Left colon (tissue), 2 donors: ENCODE measurements at regions not wholly inside any gene's neighbourhood (a gene's known extent, or its start where the extent isn't known, plus 50 kb on each side); places are given as distances from the start of the nearest gene placed in this dataset.
A peak's percentile ranks its signal among the peaks of the same experiment; 100 is the strongest.
"Not testable (repeated sequence)": the region's sequence is repeated elsewhere in the genome, so short reads cannot be mapped to it uniquely, and the experiment has no call there.

Experiments used
- ATAC-seq: fragments of 200-7000 bp; cut with Tn5 transposase; one replicate; pipeline ENCODE4 v1.9.1; 2020; ENCODE audit warnings: mild to moderate bottlenecking, moderate library complexity
- DNase-seq, 2 donors: peaks; one replicate each; pipeline ENCODE4 v3.0.0-alpha.2; 2020
- intact Hi-C, 2 donors: fragments of 100-400 bp; cut with DNase I in 1 of 2; cut with micrococcal nuclease in 1 of 2; formaldehyde crosslinking; loops; one replicate each; pipeline versions ENCODE4 v1.11.2 to v1.14.0; 2022; cut with DNase I, micrococcal nuclease
- donor health status: DM: no; HTN: no; CAD: no.
- donor health status: DM: yes; HTN: yes; CAD: no.

- ATAC-seq, result no peak
- intact Hi-C loops, result no loop called here
- DNase-seq, result no peak
Measured at GRCh38 chr10:93211991-93212390, 138.3 kb downstream of the CYP26A1 start.

GRCh38 chr10:93215312-93215711 lies 141.6 kb downstream of the CYP26A1 start:
- intact Hi-C loops, result no loop called here
- ATAC-seq, result no peak

DNA sequence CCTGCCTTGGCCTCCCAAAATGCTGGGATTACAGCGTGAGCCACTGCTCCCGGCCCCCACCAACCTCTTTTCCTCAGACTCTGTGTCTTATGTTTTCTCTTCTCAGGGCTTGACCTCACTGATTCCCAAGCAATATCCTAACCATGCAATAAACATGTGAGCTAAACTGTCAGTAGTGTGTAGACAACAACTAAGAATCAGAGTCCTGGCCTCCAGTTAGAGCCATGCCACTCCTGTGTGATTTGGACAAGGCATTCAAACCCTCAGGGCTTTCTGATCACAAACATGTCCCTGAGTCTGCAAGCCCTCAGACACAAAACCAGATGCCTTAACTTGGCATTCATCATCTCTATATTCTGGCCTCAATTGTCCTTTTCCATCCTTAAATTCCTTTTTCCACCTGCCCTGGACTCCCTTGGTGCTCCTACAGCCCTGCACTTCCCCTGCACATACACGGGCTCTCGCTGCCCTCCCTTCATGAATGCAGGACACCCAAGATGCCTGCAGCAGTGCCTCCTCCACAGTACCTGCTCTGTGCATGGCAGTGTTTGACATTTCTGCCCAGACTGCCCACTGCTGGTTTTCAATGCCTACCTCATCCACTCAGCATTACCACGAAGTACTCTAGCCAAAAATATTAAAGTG lies 142.8 kb downstream of the CYP26A1 start:
- intact Hi-C loops, result no loop called here
- ATAC-seq (no peak), DNase-seq (no peak)

More at GRCh38 chr10:93215312-93215711, 141.6 kb downstream of the CYP26A1 start:
- DNase-seq, result no peak

DNA sequence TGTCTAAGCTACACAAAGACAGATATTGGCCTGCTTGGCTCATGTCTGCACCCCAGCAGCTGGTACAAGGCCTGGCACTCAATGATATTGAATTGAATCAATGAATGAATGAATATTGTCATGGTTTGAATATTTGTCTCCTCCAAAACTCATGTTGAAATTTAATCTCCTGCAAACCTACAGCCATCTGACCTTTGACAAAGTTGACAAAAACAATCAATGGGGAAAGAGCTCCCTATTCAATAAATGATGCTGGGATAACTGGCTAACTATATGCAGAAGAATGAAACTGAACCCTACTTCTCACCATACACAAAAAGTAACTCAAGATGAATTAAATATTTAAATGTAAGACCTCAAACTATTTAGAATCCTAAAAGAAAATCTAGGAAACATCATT lies 144.7 kb downstream of the CYP26A1 start:
- DNase-seq, result no peak
- ATAC-seq, result no peak
- intact Hi-C loops, result no loop called here

GRCh38 chr10:93219347-93219746 lies 145.7 kb downstream of the CYP26A1 start:
- intact Hi-C loops, result no loop called here
- no peak for ATAC-seq
- DNase-seq, result no peak

DNA sequence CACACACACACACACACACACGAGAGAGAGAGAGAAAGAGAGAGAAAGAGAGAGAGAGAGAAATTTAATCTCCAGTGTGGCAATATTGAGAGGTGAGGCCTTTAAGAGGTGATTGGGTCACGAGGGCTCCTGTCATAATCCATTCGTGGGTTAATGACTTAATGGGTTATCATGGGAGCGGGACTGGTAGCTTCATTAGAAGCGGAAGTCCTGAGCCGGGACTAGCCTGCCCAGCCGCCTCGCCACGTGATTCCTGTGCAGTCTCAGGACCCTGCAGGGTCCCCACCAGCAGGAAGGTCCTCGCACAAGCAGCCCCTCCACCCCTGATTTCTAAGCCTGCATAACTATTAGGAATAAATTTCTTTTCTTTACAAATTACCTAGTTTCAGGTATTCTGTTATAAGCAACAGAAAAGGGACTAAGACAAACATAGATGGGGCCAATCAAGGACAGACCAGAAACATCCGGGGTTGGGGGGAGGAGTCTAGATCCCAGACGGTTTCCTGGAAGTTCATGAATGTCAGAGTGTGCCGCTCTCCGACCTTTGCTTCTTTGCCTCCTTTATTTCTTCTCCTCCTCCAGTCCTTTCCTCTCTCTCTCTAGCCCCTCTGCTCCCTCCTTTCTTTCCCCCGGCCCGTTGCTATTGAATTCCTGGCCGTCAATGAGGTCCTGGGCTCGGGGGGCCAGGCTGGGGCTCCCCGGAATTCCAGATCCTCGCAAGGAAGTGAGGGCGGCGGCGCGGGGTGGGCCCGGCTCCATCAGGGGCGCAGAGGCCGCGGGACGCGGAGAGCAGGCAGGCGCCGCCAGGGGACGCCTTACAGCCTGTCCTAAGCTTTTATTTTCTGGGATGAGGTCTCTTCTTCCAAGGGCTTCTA lies 146.8 kb downstream of the CYP26A1 start:
- intact Hi-C loops, result no loop called here
- DNase-seq (no peak), ATAC-seq (no peak)

GRCh38 chr10:93221171-93221496 lies 147.4 kb downstream of the CYP26A1 start:
- no peak for DNase-seq
- intact Hi-C loops, result no loop called here
- no peak for ATAC-seq

DNA sequence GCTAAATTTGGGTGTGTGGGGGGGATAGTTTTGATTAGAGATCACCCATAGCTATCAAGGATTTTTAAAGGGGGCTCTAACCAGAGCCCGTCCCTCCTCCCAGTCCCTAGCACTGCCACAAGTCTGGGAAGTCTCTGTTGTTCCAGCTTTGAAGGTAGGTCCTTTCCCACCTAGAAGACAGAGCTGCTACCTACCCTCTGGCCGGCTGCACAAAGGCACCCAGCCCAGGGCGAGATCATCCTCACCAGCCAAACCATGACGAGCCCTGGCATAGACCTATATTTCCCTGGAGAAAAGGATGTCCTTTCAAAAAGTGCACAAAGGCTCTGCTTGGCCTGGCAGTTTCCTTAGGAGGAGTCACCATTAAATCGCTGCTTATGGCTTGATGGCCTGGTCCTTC lies 147.8 kb downstream of the CYP26A1 start:
- DNase-seq (no peak), ATAC-seq (no peak)
- intact Hi-C loops, result no loop called here

GRCh38 chr10:93222211-93222754 lies 148.6 kb downstream of the CYP26A1 start:
- DNase-seq (no peak), ATAC-seq (no peak)
- intact Hi-C loops, result no loop called here

DNA sequence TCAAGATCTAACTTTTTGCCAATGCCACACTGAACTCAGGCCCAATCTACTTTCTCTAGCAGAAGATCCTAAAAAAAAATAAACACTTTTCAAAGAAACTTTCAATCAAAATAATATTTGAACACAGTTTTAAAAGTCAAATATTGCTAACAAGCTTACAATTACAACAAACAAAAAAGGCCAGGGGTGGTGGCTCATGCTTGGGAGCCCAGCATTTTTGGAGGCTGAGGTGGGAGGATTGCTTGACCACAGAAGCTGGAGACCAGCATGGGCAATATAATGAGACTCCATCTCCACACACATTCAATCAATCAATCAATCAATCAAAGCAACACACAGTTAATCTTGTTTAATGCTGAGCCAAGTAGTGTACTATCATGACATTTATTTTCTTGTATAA lies 149.2 kb downstream of the CYP26A1 start:
- ATAC-seq, result no peak
- intact Hi-C loops, result no loop called here
- DNase-seq, result no peak

DNA sequence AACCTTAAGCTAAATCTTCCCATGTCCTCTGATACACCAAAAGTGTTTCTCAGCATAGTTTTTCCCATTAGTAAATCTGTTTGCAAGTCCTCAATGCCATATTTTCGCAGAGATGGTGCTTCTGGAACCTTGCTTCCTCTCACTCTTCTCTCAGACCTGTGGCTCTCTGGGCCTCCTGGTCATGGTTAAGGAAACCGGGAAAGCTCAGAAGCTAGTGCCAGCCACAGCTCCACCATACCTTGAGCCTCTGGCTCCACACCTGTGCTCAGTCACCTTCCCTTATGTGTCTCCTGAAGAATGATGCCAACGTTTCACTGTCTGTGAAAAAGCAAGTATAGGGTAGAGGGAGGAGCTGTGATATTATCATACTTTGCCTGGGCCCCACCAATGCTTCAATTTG lies 149.6 kb downstream of the CYP26A1 start:
- intact Hi-C loops, result no loop called here
- DNase-seq (no peak), ATAC-seq (no peak)

GRCh38 chr10:93224005-93224779 lies 150.5 kb downstream of the CYP26A1 start:
- intact Hi-C loops, result no loop called here
- DNase-seq (no peak), ATAC-seq (peak; percentile 57)

GRCh38 chr10:93225938-93226337 lies 152.2 kb downstream of the CYP26A1 start:
- ATAC-seq (no peak), DNase-seq (no peak)
- intact Hi-C loops, result no loop called here

DNA sequence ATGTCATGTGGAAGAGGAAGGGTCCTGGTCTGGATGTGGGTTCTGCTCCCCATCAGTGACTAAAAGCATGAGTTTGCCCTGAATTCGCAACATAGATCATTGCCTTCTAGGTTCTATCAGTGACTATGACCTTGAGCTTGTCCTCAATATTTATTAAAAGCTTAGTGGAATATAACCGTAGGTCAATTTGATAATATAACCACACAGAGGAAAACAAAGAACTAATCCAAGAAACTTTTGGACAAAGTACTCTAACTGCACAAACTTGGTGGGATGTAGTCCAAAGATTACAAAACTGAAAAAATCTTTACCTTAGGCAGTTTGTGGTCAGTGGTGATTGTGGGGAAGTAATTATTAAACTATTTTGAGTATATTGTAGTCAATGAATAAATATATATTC lies 152.9 kb downstream of the CYP26A1 start:
- intact Hi-C loops, result no loop called here
- ATAC-seq (no peak), DNase-seq (no peak)

GRCh38 chr10:93230596-93230995 lies 156.9 kb downstream of the CYP26A1 start:
- DNase-seq, intact Hi-C loops, ATAC-seq: not testable (repeated sequence)

- DNase-seq, intact Hi-C loops, ATAC-seq: not testable (repeated sequence)
Measured at GRCh38 chr10:93232159-93232558, 158.5 kb downstream of the CYP26A1 start.

DNA sequence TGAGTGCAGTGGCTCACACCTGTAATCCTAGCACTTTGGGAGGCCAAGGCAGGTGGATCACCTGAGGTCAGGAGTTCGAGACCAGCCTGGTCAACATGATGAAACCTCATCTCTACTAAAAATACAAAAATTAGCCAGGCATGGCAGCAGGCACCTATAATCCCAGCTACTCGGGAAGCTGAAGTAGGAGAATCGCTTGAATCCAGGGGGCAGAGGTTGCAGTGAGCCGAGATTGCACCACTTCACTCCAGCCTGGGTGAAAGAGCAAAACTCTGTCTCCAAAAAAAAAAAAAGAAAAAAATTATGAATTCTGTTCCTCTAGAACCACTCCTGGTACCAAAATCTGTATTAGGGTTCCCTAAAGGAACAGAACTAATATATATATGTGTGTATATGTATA lies 161.2 kb downstream of the CYP26A1 start:
- ATAC-seq, DNase-seq, intact Hi-C loops: not testable (repeated sequence)

- ATAC-seq (no peak), DNase-seq (no peak)
- intact Hi-C loops, result no loop called here
Measured at GRCh38 chr10:93235686-93236085, 162.0 kb downstream of the CYP26A1 start.

GRCh38 chr10:93236393-93237040 lies 162.8 kb downstream of the CYP26A1 start:
- ATAC-seq (no peak), DNase-seq (no peak)
- intact Hi-C loops, result no loop called here
